Islet of Langerhans (tissue), 1 donor: ENCODE measurements at regions not wholly inside any gene's neighbourhood (a gene's known extent, or its start where the extent isn't known, plus 50 kb on each side); places are given as distances from the start of the nearest gene placed in this dataset.
"Not testable (repeated sequence)": the region's sequence is repeated elsewhere in the genome, so short reads cannot be mapped to it uniquely, and the experiment has no call there.

Experiments used
- FAIRE-seq: peaks from one replicate; lab custom pipeline; 2011; peaks lifted over from hg19 to GRCh38; lab: Jason Lieb, UNC

DNA sequence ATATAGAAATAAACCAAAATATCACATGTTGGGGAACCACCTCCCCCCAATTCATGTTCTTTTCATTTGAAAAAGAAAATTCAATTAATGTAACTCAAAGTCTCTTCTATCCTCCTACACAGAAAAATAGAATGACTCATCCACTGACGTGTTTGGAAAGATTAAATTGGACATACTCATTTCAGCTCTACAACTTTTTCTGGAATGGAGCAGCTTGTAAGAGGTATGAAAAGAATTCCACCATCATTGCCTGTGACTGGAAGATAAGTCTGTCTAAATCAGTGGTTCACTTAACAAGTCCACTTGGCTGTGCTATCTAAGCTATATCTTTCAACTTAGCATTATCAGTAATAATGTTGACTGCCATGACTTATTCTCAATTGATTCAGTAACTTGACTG, 702.3 kb downstream of the BRINP3 start:
- FAIRE-seq, result no peak

DNA sequence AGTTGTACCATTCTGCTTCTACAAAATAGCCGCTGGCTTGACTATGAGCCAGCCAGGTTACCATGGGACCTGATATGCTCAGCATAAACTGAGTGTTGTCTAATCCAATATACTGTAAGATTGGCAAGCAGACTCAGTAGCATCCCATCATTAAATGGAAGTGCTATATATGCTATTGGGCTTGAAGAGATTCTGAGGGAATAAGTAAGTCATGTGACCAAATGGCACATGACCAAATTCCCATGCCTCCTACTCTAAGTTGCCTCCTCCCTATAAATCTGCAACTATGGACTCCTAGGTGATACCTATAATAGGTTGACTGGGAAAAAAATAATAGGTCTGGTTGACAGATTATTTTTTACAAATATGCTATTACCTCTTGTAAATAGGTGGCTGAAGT, 698.6 kb downstream of the BRINP3 start:
- FAIRE-seq, result no peak

DNA sequence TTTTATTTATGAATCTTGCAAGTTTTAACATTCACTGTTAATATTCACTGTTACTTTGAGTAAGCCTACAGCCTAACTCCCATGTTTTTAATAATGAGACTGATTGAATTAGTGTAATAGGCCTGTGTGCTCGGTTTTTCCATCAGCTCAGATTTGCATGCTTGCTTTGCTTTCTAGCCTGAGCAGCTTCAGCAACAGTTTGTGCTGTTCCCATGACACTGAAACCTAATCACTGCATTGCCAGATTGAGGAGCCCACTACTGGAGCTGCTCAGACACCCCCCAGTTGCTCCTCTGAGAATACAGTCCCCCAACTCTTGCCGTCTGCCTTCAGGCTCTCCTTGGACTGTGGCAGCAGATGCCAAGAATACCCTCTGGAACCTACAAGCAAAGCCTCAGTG, 695.4 kb downstream of the BRINP3 start:
- FAIRE-seq, result no peak

DNA sequence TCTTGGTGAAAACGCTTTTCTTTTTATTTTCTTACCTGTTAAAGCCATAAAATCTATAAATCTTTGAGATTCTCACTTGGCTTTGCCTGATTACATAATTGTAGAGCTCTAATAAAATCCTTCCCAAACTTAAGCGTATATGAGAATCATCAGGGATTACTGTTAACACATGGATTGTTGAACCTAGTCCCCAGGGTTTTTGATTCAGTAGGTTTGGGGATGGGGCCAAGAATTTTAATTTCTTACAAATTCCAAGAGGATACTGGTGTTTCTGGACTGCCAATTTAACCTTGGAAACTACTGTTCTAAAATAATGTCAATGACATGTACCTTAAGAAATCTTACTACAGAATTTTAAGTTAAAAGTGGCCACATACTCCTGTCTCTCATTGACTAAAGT, 694.2 kb downstream of the BRINP3 start:
- FAIRE-seq, result no peak

DNA sequence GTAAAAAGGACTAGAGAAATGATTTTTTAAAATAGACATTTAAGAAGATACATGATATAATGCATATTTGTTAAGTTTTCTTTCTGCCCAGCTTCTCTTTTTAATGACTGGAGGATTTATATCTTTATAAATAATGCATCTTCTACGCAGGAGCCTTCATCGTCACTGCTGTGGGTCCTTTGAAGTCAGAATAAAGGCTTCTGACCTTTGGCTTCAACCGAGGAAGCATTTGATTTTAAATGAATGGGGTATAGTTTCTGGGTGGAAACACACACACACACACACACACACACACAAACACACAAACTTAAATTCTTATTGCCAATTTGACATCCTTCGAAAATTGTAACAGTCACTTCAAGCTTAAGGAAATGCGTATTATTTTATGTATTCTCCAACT, 690.9 kb downstream of the BRINP3 start:
- FAIRE-seq, result no peak

DNA sequence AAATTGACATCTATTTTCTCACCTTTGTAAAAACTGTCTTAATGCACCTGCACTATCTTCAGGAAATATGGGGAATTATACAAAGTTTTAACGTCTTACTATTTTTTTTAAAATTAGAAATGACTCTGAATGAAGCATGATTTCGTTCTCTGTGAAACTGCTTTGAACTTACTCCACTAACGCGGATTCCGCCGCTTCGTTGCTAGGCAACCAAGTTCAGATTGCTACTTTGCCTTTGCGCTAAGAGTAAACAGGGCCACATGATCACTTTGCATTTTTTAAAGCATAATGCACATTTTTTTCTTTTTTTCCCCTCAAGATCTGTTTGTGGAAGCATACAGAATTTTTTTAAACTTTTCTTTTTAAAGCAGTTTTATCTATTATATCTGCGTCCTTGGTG, 690.5 kb downstream of the BRINP3 start:
- no peak for FAIRE-seq

DNA sequence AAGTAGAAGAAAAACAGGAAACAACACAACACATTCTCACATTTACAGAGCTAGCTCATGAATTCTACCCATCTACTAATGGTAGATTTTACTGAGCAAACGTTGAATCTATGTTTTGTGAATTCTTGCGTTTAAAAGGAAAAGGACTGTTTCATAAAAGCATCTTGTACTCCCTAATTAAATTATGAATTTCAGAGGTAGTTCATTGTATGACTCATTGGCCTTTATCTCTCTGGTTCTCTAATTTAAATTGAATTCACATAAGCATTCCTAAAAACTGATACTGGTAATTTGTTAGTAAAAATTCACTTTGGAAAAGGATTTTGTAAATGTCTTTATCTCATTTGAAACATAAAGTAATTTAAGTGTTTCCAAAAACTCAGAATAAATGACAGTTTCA, 687.3 kb downstream of the BRINP3 start:
- no peak for FAIRE-seq

DNA sequence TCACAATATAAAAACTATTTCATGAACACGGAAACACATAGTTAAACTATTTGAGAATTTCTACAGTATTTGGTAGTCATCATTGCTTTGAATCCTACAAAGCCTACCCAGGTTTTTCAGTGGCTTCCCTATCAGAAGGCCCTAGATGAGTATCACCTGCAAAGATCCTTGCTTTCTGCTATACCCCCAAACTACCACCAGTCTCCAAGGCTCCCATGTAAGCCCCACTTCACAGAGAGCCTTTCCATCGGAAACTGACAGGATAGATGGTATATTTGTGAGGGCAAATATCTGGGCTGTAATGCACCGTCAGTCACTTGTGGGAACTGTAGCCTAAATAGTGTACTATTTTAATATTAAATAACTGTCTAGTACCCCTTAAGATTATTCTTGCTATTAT, 674.3 kb downstream of the BRINP3 start:
- FAIRE-seq, result no peak

DNA sequence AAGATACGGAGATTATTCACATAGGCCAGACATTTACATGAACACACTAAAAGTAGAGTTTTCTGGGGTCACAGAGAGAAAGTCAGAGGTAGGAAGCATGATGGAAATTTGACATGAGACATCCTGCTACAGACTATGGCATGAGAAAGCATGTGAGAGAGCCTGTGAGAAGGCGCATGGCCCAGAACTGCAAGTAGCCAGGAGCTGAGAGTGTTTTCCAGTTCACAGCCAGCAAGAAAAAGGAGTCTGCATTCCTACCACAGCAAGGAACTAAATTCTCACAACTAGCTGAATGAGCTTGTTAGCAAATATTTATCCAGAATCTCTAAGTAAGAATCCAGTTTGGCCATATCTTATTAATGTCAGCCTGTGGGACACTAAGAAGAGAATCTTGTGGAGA, 673.3 kb downstream of the BRINP3 start:
- FAIRE-seq, result no peak

DNA sequence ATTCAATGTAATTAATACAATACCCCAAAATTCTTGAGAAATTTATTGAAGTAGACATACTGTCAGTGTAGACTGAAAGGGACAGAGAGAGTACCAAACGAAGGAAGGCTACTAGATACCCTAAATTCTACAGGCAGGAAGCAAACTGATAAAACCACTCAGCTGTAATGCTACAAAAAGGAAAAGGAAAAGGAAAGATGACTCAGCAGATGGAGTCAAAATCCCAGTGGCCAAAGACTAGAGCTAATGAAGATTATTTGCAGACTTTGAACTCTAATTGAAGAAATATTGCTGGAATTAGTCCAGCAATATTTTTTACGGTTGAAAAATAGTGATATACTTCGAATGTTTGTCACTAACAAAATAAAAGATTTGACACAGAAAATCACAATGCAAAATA, 671.9 kb downstream of the BRINP3 start:
- no peak for FAIRE-seq

DNA sequence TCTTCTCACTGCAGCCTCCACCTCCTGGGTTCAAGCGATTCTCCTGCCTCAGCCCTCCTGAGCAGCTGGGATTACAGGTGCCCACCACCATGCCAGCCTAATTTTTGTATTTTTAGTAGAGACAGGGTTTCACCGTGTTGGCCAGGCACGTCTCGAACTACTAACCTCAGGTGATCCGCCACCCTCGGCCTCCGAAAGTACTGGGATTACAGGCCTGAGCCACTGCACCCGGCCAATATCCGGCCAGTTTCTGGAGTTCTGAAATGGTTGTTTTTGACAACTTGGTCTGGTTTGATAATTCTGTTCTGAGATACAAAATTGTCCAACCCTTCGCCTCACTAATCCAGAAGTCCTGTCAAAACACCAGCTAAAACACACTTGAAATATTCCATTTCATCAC, 667.0 kb downstream of the BRINP3 start:
- not testable (repeated sequence) for FAIRE-seq

DNA sequence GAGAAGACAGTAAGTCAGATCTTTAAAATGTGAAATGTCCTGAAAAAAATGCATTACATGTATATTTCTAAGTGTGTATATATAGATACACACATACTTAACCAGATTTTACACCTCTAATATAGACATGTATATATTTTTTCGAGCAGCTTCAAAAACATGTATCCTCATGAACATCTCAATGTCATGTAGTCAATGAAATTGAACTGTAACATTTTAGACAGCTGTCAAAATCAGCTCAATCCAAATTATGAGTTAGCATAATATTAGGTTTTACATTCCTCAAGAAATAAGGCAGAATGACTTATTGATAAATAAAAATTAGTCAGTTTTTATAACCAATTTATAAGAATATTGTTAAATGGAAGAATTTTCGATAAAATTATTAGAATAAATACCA, 665.7 kb downstream of the BRINP3 start:
- no peak for FAIRE-seq

DNA sequence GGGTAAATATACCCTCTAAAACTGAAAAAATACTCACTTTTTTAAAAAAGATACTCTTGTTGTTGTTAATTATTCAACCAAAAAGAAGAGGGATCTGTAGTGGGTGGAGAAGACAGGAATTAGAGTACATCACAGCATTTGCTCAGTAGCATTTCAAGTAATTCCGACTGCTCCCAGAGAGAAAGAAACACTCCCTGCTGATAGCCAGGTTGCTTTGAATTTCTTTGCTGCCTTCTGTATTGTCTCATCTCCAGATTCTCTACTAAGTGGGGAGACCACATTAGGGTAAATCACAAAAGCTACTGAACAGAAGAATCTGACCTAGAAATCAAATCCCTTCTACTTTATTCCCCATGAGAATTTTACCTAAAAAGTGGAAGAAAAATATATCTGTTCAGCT, 661.1 kb downstream of the BRINP3 start:
- FAIRE-seq, result no peak

DNA sequence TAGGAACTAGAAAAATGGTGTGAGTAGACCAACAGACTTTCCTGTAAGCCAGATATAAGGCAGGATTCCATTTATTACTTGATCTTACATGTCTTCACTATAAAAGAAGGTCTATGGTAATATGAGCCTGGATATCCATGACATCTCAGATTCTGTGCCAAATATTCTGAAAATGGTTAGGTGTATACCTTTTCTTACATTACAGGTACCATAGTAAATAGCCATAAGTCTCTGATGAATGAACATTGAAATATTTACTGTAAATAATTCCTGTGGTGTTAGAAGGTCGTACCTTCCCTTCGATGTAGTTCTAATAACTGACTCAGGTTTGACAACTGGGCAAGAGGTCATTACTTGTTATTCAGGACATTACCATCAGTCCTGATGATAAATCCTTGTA, 657.9 kb downstream of the BRINP3 start:
- FAIRE-seq, result no peak

DNA sequence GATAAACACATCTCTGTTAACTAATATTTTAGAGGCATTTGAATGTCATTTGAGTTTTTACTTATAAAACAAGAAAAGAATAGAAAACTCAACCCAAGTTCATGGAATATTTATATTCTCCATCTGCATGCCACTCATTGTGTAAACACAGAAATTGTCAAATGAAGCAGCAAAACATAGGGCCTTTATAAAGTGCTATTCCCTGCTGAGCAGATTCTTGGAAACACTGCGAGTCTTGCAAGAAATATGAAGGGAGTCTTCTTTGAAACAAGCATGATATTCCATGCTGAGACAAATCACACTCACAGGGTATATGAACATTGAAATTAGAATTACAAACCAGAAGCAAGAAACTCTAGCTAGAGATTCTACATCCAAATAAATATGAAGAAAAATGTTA, 655.8 kb downstream of the BRINP3 start:
- no peak for FAIRE-seq

DNA sequence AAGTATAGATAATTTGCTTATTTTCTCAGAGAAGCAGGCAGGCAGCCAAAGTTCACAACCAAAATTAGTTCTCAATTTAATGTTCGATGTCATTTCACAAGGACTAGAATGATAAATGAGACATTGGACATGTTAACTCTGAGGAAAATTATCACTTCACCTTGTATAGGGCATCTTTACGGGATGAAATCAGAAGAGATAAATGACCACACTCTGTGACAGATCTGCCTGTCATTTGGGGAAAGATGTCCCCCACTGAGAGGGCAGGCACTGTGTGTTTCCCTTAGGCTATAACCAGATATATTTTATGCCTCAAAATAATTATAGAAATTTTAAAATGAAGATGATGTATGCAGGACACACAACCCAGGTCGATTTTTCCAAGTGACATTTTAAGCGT, 642.9 kb downstream of the BRINP3 start:
- FAIRE-seq, result no peak

DNA sequence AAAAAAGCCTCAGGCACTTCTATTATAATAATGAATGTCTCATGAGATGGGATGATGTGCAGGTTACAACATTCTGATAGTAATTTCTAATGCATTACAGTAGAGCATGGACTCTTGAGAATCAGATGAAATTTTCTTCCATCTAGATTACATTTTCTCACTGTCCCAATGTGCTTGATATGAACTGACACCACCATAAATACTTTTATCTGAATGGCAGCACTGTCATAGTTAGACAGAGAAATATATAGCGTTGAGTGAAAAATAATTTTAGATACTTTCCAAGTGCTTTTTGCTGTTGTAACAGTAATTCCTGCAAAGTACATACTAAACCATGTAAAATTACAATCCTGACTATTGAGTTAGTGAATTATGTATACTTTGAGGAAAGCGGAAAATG, 630.1 kb downstream of the BRINP3 start:
- FAIRE-seq, result no peak

DNA sequence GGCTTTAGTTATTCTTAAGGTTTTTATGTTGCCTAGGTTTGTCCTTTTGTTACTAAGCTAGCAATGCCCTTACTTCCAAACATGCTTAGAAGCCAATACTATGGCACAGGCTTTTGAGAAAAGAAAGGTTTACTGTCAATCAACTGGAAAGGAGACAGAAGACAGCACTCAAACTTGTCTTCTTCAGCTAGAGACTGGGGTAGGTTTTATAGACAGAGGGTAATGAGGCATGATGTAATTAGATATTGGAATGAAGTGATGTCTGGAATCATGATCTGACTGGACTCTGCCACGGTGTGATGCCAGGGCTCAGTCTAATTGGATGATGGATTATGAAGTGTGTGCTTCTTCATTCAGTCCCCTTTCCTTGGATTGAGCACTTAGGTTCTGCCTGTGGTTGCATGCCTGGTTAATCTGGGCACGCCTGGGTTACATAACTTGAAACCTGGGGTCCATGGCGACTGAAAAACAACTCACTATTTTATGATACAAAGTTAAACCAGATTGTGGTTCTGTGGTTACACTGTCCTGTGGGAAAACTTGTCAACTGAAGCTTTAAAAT, 625.8 kb downstream of the BRINP3 start:
- FAIRE-seq, result no peak

DNA sequence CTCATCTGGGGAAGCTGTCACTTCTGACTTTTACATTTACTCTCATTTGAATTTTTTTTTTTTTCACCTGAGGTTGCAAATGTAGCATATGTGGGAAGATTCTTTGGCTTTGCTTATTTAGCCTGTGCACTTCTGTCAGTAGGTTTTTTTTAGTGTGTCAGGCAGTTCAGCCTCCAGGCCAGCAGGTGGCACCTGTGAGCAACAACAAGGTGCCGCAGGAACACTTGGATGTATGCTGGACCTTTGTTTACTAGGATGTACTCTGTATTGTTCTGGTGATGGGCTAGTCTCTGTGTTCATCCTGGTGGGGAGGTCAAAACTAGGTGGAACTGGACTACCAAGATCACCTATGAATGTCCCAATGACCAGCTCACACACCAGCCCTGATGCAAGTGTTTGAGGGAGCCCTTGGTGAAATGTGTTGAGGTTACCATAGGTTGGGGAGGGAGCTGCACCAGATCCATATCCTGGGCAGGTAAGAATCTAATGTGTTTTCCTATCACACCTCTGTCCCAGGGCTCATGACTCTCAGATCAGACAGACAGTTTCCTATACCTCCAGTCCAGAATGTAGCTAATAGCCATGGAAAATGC, 618.2 kb downstream of the BRINP3 start:
- no peak for FAIRE-seq

DNA sequence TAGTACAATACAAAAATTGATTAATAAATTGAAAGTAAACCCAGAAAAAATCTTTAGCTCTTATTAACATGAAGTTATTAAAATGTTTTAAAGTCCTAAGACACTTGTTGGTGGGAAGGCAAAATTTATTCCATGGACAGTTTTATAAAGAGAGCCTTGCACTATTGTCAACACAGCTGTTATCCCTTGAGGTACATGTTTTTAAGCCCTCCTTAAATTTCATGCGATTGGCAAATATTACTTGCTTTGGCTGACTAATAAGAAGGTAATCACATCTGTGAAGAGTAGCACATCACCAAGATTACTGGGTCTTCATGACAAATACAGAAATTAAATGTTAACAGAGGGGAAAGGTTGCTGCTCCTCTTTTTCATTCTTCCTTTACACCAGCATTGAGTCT, 611.1 kb downstream of the BRINP3 start:
- no peak for FAIRE-seq

DNA sequence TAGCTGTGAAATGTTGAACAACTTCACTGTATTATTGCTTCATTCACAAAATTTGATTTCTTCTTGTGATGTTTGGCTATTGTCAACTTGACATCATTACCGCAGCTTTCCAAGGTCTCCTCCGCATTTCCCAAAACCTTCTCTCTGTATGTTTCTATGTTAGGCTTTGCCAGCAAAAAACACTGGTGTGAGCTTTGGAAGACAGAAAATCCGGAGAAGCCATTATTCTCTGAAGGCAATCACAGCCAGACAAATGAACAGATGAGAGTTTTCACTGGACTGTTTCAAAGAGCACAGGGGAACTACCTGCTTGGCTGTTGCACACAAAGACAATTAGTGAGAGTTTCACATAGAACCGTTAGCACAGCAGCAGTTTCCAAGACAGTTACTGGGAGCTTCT, 609.6 kb downstream of the BRINP3 start:
- FAIRE-seq, result no peak

DNA sequence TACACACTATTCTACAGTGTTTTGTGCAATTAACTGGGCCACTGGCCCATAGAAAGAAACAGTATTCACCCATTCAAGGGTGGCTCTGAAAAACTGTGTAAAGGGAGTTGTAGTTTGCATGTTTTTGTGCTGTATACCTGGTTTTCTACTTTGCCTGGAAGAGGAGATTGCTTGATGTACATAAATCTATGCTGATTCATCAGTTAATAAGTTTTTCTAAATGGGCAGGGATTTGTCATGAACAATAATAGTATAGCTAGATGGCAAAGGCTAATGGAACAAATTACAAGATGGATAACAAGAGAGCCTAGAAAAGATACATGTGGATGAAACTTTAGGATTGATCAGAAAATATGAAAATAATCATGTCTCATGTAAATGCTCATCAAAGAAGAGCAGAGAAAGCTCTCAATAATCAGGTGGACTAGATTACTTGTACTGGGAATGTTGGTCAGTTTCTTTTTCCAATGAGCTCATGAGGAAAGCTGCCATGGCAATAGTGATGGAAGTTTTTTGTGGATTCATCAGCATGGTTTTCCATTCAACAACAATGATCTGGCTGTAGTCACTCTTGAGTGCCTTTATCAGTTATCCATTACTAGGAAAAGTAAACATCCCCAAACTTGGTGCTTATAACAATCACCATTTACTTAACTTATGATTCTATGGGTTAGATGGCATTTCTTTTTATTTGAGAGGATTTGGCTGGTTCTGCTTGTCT, 602.8 kb downstream of the BRINP3 start:
- FAIRE-seq, result no peak

DNA sequence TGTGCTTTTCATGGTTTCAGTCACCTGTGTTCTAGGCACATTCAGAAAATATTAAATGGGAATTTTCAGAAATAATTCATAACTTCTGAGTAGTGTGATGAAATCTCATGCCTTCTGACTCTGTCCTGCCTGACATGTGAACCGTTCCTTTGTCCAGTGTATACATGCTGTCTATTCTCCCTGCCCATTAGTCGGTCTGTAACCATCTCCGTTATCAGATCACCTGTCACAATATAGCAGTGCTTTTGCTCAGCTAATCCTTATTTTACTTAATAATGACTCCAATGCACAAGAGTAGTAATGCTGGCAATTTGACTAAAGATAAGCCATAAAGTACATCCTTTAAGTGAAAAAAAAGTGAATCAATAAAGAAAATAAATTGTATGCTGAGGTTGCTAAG, 597.5 kb downstream of the BRINP3 start:
- no peak for FAIRE-seq
